GM21723 (cell line): ENCODE measurements at regions not wholly inside any gene's neighbourhood (a gene's known extent, or its start where the extent isn't known, plus 50 kb on each side); places are given as distances from the start of the nearest gene placed in this dataset.
"Not testable (repeated sequence)": the region's sequence is repeated elsewhere in the genome, so short reads cannot be mapped to it uniquely, and the experiment has no call there.

Experiments used
- ATAC-seq: cut with Tn5 transposase; IDR thresholded peaks from one replicate; pipeline ENCODE4 v1.9.1; 2021; ENCODE audit warnings: mild to moderate bottlenecking, moderate library complexity; ENCODE audit not compliant: unreplicated experiment

- ATAC-seq: no peak
Measured at GRCh38 chr13:50225193-50226155, 210.2 kb downstream of the KCNRG start.

DNA sequence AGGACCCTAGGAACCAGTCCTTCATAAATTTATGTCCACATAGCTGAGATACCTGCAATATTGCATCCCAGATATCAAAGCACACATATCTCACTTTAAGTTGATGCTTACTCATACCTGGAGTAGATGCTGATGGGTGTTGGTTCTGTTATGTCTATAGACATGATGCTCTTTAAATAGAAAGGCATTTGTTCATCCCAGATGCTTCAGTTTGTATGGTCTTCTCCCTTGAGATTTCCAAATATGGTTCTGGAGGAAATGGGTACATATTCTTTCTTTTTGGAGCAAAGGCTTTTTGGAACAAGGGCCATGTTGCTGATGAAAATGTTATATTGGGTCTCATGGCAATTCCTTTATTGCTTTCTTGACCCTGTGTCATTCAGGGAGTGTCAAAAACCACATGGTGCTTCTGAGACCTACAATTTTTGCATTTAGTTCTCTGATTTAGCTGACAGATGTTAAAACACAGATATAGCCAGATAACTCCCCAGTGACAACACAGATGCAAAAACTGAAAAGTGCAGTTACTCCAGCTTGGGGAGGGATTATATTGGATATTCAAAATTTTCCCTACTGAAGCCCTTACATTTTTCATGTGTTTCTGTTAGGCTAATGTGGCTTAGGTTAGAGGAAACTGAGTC, 211.4 kb downstream of the KCNRG start:
- peak; percentile 55 for ATAC-seq

DNA sequence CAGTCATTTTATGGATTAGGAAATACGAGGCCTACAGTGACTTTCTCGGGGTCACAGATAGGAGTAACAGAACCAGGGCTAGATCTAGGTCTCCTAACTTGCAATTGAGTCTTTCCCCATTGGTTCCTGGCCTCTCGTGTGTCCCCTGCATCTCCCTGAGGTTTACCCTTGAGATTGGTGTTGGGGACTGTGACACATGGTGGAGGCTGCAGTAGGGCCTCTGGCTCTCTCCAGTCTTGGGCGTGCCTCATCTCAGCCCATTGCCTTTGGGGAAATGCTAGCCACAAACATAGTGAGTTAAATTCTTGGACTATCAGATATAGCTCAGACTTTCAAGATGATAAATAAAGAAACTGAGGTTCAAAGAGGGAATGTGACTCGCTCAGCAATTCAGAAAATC, 212.1 kb downstream of the KCNRG start:
- no peak for ATAC-seq

DNA sequence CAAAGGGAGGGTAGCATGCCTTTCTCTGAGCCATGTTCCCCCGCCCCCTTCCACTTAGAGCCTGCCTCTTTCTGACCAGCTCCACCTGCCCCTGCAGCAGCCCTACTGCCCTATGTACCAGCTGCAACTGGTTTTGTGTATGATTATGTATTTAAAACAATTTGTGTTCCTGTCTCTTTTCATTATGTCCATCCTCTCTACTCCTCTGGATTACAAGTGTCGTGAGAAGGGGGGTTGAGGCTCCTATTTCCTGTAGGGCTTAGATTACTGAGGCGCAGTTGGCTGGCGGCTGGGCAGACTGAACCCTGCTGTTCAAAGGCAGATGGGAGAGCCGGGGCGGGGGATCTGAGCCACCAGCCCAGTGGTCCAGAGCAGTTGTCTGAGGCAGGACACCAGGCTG, 213.3 kb downstream of the KCNRG start:
- no peak for ATAC-seq

GRCh38 chr13:50229960-50230661, 214.9 kb downstream of the KCNRG start:
- ATAC-seq: no peak

DNA sequence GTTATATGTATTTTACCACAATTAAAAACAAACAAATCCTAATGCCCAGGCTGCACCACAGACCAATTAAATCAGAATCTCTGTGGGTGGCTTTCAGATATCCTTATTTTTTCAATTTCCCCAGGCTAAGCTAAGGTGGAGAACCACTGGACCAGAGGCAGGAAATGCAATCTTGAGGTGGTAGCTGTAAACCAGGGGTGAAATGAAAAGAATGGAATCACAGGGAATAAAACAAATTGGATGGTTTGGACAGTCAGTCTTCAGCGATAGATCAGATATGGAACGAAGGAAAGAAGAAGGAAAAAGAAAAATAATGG, 215.4 kb downstream of the KCNRG start:
- ATAC-seq: no peak

GRCh38 chr13:50233574-50233973, 218.3 kb downstream of the KCNRG start:
- ATAC-seq: not testable (repeated sequence)

DNA sequence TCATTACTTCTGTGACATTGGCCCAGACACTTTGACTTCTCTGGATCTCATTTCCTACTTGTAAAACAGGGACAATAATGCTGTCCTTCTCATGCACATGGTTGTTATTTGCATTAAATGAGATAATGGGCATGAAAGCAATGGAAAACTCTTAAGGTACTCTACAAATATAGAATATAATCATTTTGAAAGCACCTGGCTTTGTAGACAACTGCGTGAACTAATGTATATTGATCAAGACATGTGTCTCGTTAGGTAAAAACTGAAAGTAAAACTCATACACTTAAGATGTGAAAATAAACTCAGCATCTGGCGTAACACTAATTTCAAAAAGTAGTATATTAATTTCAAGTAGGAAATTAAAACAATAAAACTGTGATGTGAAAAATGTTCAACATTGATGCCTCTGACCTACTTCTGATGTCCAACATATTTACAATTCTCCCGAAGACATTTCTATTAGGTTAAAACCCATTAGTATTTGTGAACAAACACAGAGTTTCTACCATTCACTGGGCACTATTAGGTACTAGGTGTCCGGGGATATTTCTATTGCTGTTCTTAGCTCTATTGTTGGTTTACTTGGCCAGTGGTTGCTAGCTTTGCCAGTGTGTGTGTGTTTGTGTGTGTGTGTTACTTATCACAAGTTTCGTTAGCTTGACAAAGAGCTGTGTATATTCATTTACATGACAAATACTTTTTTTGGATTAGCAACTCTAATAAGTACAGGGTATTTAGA, 220.5 kb downstream of the KCNRG start:
- no peak for ATAC-seq

GRCh38 chr13:50236898-50237318, 221.7 kb downstream of the KCNRG start:
- ATAC-seq: peak; percentile 98

- no peak for ATAC-seq
Measured at GRCh38 chr13:50238922-50239321, 223.7 kb downstream of the KCNRG start.

DNA sequence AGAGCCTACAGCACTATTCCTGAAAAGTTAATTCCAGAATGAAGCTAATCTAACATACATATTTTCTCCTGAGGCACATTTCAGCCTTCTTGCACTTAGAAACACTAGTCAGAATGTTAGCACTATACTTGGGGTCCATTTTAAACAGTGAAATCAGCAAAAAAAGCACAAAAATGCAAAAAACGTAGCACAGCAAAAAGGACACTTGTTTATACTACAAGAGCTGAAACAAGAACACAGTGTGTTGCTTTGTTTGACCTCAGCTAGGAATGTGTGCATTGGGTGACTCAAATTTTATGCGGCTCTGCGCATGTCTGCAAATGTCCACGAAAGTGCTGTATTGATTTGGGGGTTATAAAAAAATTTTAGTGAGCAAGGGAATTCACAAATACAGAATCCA, 226.2 kb downstream of the KCNRG start:
- no peak for ATAC-seq

DNA sequence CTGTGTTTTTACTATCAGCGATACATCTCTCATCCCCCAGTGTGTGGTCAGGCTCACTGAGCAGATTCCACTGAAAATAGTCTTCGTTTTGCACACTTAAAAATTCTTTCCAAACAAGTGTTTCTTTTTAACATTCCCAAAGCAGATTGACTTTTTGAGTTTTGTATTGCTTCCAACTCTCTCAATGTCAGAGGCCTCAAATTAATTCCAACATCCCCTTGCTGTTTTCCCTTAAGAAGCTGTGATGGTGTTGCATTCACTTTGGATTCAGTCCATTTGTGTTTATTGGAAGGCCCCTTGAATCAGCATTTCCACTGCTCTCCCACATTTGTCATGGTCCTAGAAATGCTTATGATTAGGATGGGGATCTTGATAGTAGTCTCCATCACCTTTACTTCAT, 228.7 kb downstream of the KCNRG start:
- no peak for ATAC-seq

DNA sequence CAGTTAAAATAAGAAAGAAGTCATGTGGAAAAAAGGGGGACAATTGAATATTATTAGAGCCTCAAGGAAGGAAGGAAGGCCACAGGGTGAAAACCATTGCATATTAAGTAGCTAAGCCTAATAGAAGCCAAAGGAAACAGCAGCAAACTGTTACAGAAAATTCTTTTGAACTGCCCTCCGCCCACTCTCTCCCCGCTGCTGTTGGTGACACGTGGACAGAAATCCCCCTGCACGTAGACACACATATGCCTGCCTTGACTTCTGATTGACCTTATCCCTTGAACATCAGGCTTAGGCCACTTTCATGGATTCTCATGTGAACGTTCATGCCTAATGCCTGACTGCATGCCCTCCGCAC, 229.1 kb downstream of the KCNRG start:
- no peak for ATAC-seq

GRCh38 chr13:50244713-50245574, 229.7 kb downstream of the KCNRG start:
- peak; percentile 94 for ATAC-seq

DNA sequence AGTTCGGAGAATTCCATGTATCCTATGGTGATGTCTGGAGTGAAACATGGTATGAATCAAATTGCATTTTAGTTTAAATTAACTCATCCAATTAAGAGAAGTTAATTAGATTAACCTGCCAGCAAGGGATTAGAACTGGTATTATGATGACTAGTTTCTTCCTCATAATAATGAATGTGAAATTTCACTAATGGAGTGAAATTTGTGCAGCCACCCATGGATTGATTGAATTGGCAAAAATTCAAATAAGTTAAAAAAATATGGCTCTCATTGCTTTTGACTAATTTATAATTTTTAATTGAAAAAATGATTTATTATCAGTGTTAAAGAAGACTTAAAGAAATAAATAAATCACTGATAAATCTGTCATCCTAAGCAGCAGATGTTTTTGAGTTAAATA, 232.0 kb downstream of the KCNRG start:
- no peak for ATAC-seq

- no peak for ATAC-seq
Measured at GRCh38 chr13:50248516-50249143, 233.4 kb downstream of the KCNRG start.

DNA sequence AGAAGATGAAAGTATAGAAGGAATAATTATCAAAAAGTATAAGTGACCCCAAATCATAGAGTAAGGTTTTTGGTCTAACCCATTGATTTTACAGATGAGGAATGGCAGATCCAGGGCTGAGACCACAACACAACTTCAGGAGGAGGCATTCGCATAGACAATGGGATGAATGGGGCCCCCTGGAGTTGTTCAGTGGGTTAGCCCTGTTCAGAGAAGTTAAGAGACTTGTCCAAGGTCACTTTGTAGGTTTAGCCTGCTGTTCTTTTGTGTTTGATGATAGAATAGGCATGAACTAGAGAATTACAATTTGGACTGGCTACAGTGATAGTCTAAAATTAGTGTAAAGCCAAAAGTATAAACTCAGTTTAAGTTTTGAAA, 233.9 kb downstream of the KCNRG start:
- ATAC-seq: no peak

- ATAC-seq: no peak
Measured at GRCh38 chr13:50250401-50250800, 235.2 kb downstream of the KCNRG start.

GRCh38 chr13:50255639-50256038, 240.4 kb downstream of the KCNRG start:
- no peak for ATAC-seq
